OCI-LY1 (cell line): ENCODE measurements at regions not wholly inside any gene's neighbourhood (a gene's known extent, or its start where the extent isn't known, plus 50 kb on each side); places are given as distances from the start of the nearest gene placed in this dataset.

Experiments used
- H2AFZ ChIP-seq: fragments of 200-600 bp; sonication (generic), shearing (Covaris generic); 2 replicates; pipeline ENCODE4 v1.6.0; 2014; ENCODE audit warnings: antibody characterized with exemption, mild to moderate bottlenecking, low read length
- H3F3A ChIP-seq: fragments of 200-600 bp; sonication (generic), shearing (Covaris generic); 2 replicates; pipeline ENCODE4 v1.6.0; 2014; ENCODE audit warnings: mild to moderate bottlenecking, antibody characterized with exemption, low read length, moderate library complexity; ENCODE audit not compliant: insufficient read depth
- H3K27ac ChIP-seq: fragments of 200-600 bp; sonication (generic); 2 replicates; pipeline ENCODE4 v1.5.1; 2014; ENCODE audit warnings: low read length, mixed run types, mild to moderate bottlenecking, low read depth; ENCODE audit not compliant: poor library complexity, severe bottlenecking
- H3K27me3 ChIP-seq: fragments of 200-600 bp; sonication (generic); 2 replicates; pipeline ENCODE4 v1.6.0; 2014; ENCODE audit warnings: antibody characterized with exemption, mild to moderate bottlenecking, low read length, moderate library complexity; ENCODE audit not compliant: insufficient read depth
- H3K36me3 ChIP-seq: fragments of 200-600 bp; sonication (generic); 2 replicates; pipeline ENCODE4 v1.6.1; 2014; ENCODE audit warnings: mild to moderate bottlenecking, antibody characterized with exemption, low read length, moderate library complexity, mixed read lengths; ENCODE audit not compliant: insufficient read depth
- H3K4me1 ChIP-seq: fragments of 200-600 bp; sonication (generic); 2 replicates; pipeline ENCODE4 v1.5.1; 2014; ENCODE audit warnings: mild to moderate bottlenecking, low read length, moderate library complexity; ENCODE audit not compliant: insufficient read depth, severe bottlenecking
- H3K4me2 ChIP-seq: fragments of 200-600 bp; sonication (generic), shearing (Covaris generic); 2 replicates; pipeline ENCODE4 v1.6.1; 2014; ENCODE audit warnings: low read length
- H3K4me3 ChIP-seq: fragments of 200-600 bp; sonication (generic); 2 replicates; pipeline ENCODE4 v1.5.1; 2014; ENCODE audit warnings: low read length, low read depth, mild to moderate bottlenecking, mixed read lengths; ENCODE audit not compliant: poor library complexity, severe bottlenecking
- H3K79me2 ChIP-seq: fragments of 200-600 bp; shearing (Covaris generic); 2 replicates; pipeline ENCODE4 v1.6.1; 2016; ENCODE audit warnings: mixed run types, low read length, mixed read lengths; ENCODE audit not compliant: insufficient read depth
- H3K9ac ChIP-seq: fragments of 200-600 bp; sonication (generic), shearing (Covaris generic); 2 replicates; pipeline ENCODE4 v1.6.1; 2014; ENCODE audit warnings: mild to moderate bottlenecking, low read length, mixed read lengths
- H3K9me2 ChIP-seq: fragments of 200-600 bp; sonication (generic), shearing (Covaris generic); 2 replicates; pipeline ENCODE4 v1.6.1; 2014; ENCODE audit warnings: low read depth, mild to moderate bottlenecking, low read length, mixed read lengths
- H3K9me3 ChIP-seq: fragments of 200-600 bp; shearing (Covaris generic); 2 replicates; pipeline ENCODE4 v1.6.1; 2014; ENCODE audit warnings: low read length, mixed read lengths
- H4K20me1 ChIP-seq: fragments of 200-600 bp; sonication (generic), shearing (Covaris generic); 2 replicates; pipeline ENCODE4 v1.6.0; 2016; ENCODE audit warnings: mild to moderate bottlenecking, low read length; ENCODE audit not compliant: insufficient read depth
- CTCF ChIP-seq: fragments of 200-600 bp; sonication (generic), shearing (Covaris generic); IDR thresholded peaks from 2 replicates; pipeline ENCODE4 v1.5.1; 2017; ENCODE audit warnings: mild to moderate bottlenecking, antibody characterized with exemption, low read length, moderate library complexity, mixed read lengths
- EZH2 ChIP-seq: fragments of 200-600 bp; sonication (generic), shearing (Covaris generic); IDR thresholded peaks from 2 replicates; pipeline ENCODE4 v1.8.0; 2017; ENCODE audit warnings: borderline replicate concordance, mixed run types, mild to moderate bottlenecking, antibody characterized with exemption, low read length, moderate library complexity, mixed read lengths

- Histone ChIP-seq H3K36me3 (no peaks in the 10 kb centered on the region), H3K27me3 (no peaks in the 10 kb centered on the region; the same call in 1 of the 2 replicates), H3K4me3 (no peak overlapping the region), H2AFZ (no peak overlapping the region), H3K9me2 (no peaks in the 10 kb centered on the region), H3K9ac (no peak overlapping the region), H3K9me3 (no peaks in the 10 kb centered on the region), H3K4me2 (no peak overlapping the region), H3K4me1 (peaks cover 23% of the 10 kb centered on the region), H3K79me2 (no peaks in the 10 kb centered on the region), H3K27ac (no peak overlapping the region), H3F3A (no peaks in the 10 kb centered on the region), H4K20me1 (no peaks in the 10 kb centered on the region)
- TF ChIP-seq EZH2: no peak
- no peak for TF ChIP-seq CTCF
These were observed 65.2 kb upstream of the SYPL1 start for GRCh38 chr7:106177300-106177690.

- no peaks in the 10 kb centered on the region for H3K9me3 ChIP-seq
- no peaks in the 10 kb centered on the region for H3K36me3 ChIP-seq
- H4K20me1 ChIP-seq: no peaks in the 10 kb centered on the region
- no peak for TF ChIP-seq EZH2
- peak; percentile 99 for TF ChIP-seq CTCF
- no peaks in the 10 kb centered on the region for H3K9me2 ChIP-seq
- no peak overlapping the region for H3K27ac ChIP-seq
- H3K79me2 ChIP-seq: no peaks in the 10 kb centered on the region
- no peak overlapping the region for H2AFZ ChIP-seq
- no peak overlapping the region for H3K4me2 ChIP-seq
- no peaks in the 10 kb centered on the region; the same call in 1 of the 2 replicates for H3K27me3 ChIP-seq
- no peaks in the 10 kb centered on the region for H3F3A ChIP-seq
- no peak overlapping the region for H3K9ac ChIP-seq
- peaks cover 23% of the 10 kb centered on the region for H3K4me1 ChIP-seq
- H3K4me3 ChIP-seq: no peak overlapping the region
These were observed 64.5 kb upstream of the SYPL1 start for GRCh38 chr7:106176414-106177299.

GRCh38 chr7:106175507-106175906 lies 63.4 kb upstream of the SYPL1 start:
- no peak overlapping the region for H3K4me3 ChIP-seq
- no peaks in the 10 kb centered on the region for H3K36me3 ChIP-seq
- H3K9ac ChIP-seq: no peak overlapping the region

More at GRCh38 chr7:106175507-106175906, 63.4 kb upstream of the SYPL1 start:
- Histone ChIP-seq H3F3A (no peaks in the 10 kb centered on the region), H4K20me1 (no peaks in the 10 kb centered on the region), H3K79me2 (no peaks in the 10 kb centered on the region), H3K9me2 (no peaks in the 10 kb centered on the region), H3K27me3 (no peaks in the 10 kb centered on the region; the same call in 1 of the 2 replicates), H3K27ac (no peak overlapping the region), H3K9me3 (no peaks in the 10 kb centered on the region), H3K4me2 (no peak overlapping the region), H2AFZ (no peak overlapping the region), H3K4me1 (peaks cover 23% of the 10 kb centered on the region)
- no peak for TF ChIP-seq EZH2
- TF ChIP-seq CTCF: no peak
